Transverse colon (tissue), 4 donors: ENCODE measurements at regions not wholly inside any gene's neighbourhood (a gene's known extent, or its start where the extent isn't known, plus 50 kb on each side); places are given as distances from the start of the nearest gene placed in this dataset.

Experiments used
- CTCF ChIP-seq, 5 experiments: fragments of 200-600 bp in 3 of 5; fragments of 450-650 bp in 2 of 5; sonication (generic) in 3 of 5; IDR thresholded peaks; 1 replicate in 2 of 5; 2 replicates in 3 of 5; pipeline ENCODE4 v1.5.1; 2016 to 2017; ENCODE audit warnings: antibody characterized with exemption in 5 of 5, inconsistent platforms in 3 of 5, mild to moderate bottlenecking in 2 of 5, moderate library complexity in 1 of 5
- POLR2A ChIP-seq: fragments of 450-650 bp; IDR thresholded peaks from one replicate; pipeline ENCODE4 v1.6.1; 2016; ENCODE audit warnings: antibody characterized with exemption, mild to moderate bottlenecking, moderate library complexity
- POLR2AphosphoS5 ChIP-seq, 3 donors: sonication (generic); formaldehyde crosslinking; IDR thresholded peaks; one replicate each; pipeline ENCODE4 v1.6.1; 2016; ENCODE audit warnings: antibody characterized with exemption in 3 of 3

GRCh38 chr10:128438417-128439063, 312.3 kb upstream of the MKI67 start:
- no peak for TF ChIP-seq POLR2A
- no peak for TF ChIP-seq CTCF (IDR thresholded peaks at IDR 0.05)
- no peak for TF ChIP-seq POLR2AphosphoS5 (IDR thresholded peaks at IDR 0.05)
